Kidney (tissue), 13 donors: ENCODE measurements at regions not wholly inside any gene's neighbourhood (a gene's known extent, or its start where the extent isn't known, plus 50 kb on each side); places are given as distances from the start of the nearest gene placed in this dataset.
"Not testable (repeated sequence)": the region's sequence is repeated elsewhere in the genome, so short reads cannot be mapped to it uniquely, and the experiment has no call there.

Source experiments
- DNase-seq, 5 donors: peaks; one replicate each; pipeline ENCODE4 v3.0.0-alpha.2; 2013 to 2020
- FAIRE-seq: peaks from 2 replicates; lab custom pipeline; 2012; peaks lifted over from hg19 to GRCh38; lab: Jason Lieb, UNC
- H3K27ac ChIP-seq, 2 donors: one replicate each; pipeline ENCODE4 v1.7.0; 2013; ENCODE audit warnings: low read depth in 2 of 2, low read length in 2 of 2, inconsistent platforms in 1 of 2
- H3K27me3 ChIP-seq: one replicate; pipeline ENCODE4 v1.7.1; 2013; ENCODE audit warnings: low read length, inconsistent platforms; ENCODE audit not compliant: control insufficient read depth, insufficient read depth
- H3K36me3 ChIP-seq, 3 donors: one replicate each; pipeline versions ENCODE4 v1.7.0 to v1.7.1; 2013; ENCODE audit warnings: low read length in 3 of 3, control low read depth in 1 of 3, inconsistent platforms in 1 of 3; ENCODE audit not compliant: insufficient read depth in 3 of 3, control insufficient read depth in 2 of 3
- H3K4me1 ChIP-seq, 3 donors: one replicate each; pipeline versions ENCODE4 v1.7.0 to v1.7.1; 2013; ENCODE audit warnings: low read length in 3 of 3, inconsistent platforms in 1 of 3, low read depth in 1 of 3; ENCODE audit not compliant: control insufficient read depth in 2 of 3, insufficient read depth in 2 of 3
- H3K4me3 ChIP-seq, 3 donors: one replicate each; pipeline versions ENCODE4 v1.7.0 to v1.8.1; 2013; ENCODE audit warnings: low read length in 3 of 3, control low read depth in 1 of 3, inconsistent platforms in 1 of 3
- H3K9ac ChIP-seq, 3 donors: one replicate each; pipeline versions ENCODE4 v1.7.0 to v1.7.1; 2013; ENCODE audit warnings: low read length in 3 of 3, control low read depth in 1 of 3, inconsistent platforms in 1 of 3
- H3K9me3 ChIP-seq, 3 donors: one replicate each; pipeline versions ENCODE4 v1.7.0 to v1.7.1; 2013; ENCODE audit warnings: low read length in 3 of 3, control low read depth in 1 of 3, inconsistent platforms in 1 of 3; ENCODE audit not compliant: control insufficient read depth in 2 of 3, insufficient read depth in 1 of 3
- CTCF ChIP-seq: IDR thresholded peaks from 3 replicates; pipeline ENCODE4 v1.5.1; 2012; ENCODE audit warnings: mild to moderate bottlenecking, moderate library complexity, borderline replicate concordance; ENCODE audit not compliant: insufficient read depth; ENCODE audit errors: extremely low read depth
- intact Hi-C: fragments of 100-400 bp; cut with DNase I; formaldehyde crosslinking; loops from one replicate; pipeline ENCODE4 v1.11.1; 2022
- donor health status: control.
- donor health status: control.
- donor health status: control.
- donor health status: control.
- donor health status: control.
- donor health status: DM: yes; HTN: yes; CAD: no.
- donor health status: Normal renal cell carcinoma (clear cell type).

GRCh38 chr6:145279993-145280392, 455.3 kb downstream of the EPM2A start:
- Histone ChIP-seq H3K9ac (no peak overlapping the region), H3K27ac (no peak overlapping the region), H3K9me3 (no peaks in the 10 kb centered on the region), H3K36me3 (no peaks in the 10 kb centered on the region), H3K4me3 (no peak overlapping the region), H3K4me1 (no peaks in the 10 kb centered on the region), H3K27me3 (no peaks in the 10 kb centered on the region)
- intact Hi-C loops, result no loop called here
- no peak for DNase-seq
- TF ChIP-seq CTCF, result no peak
- no peak for FAIRE-seq

- H3K36me3 ChIP-seq, DNase-seq, H3K4me3 ChIP-seq, H3K27me3 ChIP-seq, H3K27ac ChIP-seq, intact Hi-C loops, H3K9ac ChIP-seq, H3K4me1 ChIP-seq, FAIRE-seq, H3K9me3 ChIP-seq: not testable (repeated sequence)
Measured at GRCh38 chr6:145283209-145283608, 452.1 kb downstream of the EPM2A start.

GRCh38 chr6:145283856-145284255, 451.5 kb downstream of the EPM2A start:
- no peaks in the 10 kb centered on the region for H3K36me3 ChIP-seq
- no peaks in the 10 kb centered on the region for H3K9me3 ChIP-seq
- no peak for FAIRE-seq
- H3K27ac ChIP-seq, result no peak overlapping the region
- H3K4me3 ChIP-seq, result no peak overlapping the region
- DNase-seq, result no peak
- H3K9ac ChIP-seq, result no peak overlapping the region
- no peaks in the 10 kb centered on the region for H3K27me3 ChIP-seq
- intact Hi-C loops, result no loop called here
- no peaks in the 10 kb centered on the region for H3K4me1 ChIP-seq
- no peak for TF ChIP-seq CTCF

GRCh38 chr6:145286916-145287315, 448.4 kb downstream of the EPM2A start:
- no peaks in the 10 kb centered on the region for H3K4me1 ChIP-seq
- no peak for TF ChIP-seq CTCF
- no peak overlapping the region for H3K9ac ChIP-seq
- FAIRE-seq (no peak), DNase-seq (no peak)
- H3K9me3 ChIP-seq, result no peaks in the 10 kb centered on the region
- H3K27ac ChIP-seq, result no peak overlapping the region
- intact Hi-C loops, result no loop called here
- no peak overlapping the region for H3K4me3 ChIP-seq
- no peaks in the 10 kb centered on the region for H3K36me3 ChIP-seq
- no peaks in the 10 kb centered on the region for H3K27me3 ChIP-seq
